Tibial nerve (tissue), 3 donors: ENCODE measurements at regions not wholly inside any gene's neighbourhood (a gene's known extent, or its start where the extent isn't known, plus 50 kb on each side); places are given as distances from the start of the nearest gene placed in this dataset.

Experiments used
- POLR2A ChIP-seq, 2 donors: fragments of 450-650 bp; IDR thresholded peaks; one replicate each; pipeline ENCODE4 v1.6.1; 2017; ENCODE audit warnings: antibody characterized with exemption in 2 of 2, mild to moderate bottlenecking in 2 of 2, moderate library complexity in 2 of 2
- TF ChIP-seq, protein P1 (sequence below), 5 experiments: fragments of 200-600 bp in 3 of 5; fragments of 450-650 bp in 2 of 5; sonication (generic) in 3 of 5; IDR thresholded peaks; one replicate each; pipeline ENCODE4 v1.5.1; 2016 to 2019; ENCODE audit warnings: antibody characterized with exemption in 5 of 5, mild to moderate bottlenecking in 3 of 5, moderate library complexity in 2 of 5

DNA sequence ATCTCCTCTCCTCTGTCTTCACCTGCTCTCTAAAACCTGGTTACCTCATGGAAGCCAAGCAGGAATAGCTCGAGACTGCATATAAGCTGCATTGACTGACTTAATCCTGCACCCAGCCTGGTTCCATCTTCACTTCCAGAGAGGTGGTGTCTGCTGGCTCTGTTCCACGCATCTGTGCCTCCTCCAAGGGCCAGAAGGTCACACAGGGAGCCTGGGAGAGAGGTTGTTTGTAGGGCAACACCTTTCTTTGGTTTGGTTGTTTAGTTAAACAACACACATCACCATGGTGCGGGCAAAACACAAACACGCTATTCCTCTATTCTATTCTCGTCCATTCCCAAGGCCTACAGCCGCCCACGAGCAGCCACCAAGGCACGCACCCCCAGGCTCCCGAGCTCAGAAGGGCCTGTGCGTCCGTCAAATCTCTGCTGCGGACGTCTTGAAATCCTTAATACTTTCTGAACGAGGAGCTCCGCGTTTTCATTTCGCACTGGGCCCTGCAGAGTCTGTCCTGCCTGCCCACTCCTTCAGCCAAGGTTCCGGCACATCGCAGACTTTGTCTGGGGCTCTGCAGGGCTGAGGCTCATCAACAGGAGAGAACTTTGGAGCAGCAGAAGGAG, 116.2 kb downstream of the RIPK4 start:
- TF ChIP-seq, protein P1, sequence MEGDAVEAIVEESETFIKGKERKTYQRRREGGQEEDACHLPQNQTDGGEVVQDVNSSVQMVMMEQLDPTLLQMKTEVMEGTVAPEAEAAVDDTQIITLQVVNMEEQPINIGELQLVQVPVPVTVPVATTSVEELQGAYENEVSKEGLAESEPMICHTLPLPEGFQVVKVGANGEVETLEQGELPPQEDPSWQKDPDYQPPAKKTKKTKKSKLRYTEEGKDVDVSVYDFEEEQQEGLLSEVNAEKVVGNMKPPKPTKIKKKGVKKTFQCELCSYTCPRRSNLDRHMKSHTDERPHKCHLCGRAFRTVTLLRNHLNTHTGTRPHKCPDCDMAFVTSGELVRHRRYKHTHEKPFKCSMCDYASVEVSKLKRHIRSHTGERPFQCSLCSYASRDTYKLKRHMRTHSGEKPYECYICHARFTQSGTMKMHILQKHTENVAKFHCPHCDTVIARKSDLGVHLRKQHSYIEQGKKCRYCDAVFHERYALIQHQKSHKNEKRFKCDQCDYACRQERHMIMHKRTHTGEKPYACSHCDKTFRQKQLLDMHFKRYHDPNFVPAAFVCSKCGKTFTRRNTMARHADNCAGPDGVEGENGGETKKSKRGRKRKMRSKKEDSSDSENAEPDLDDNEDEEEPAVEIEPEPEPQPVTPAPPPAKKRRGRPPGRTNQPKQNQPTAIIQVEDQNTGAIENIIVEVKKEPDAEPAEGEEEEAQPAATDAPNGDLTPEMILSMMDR (IDR thresholded peaks at IDR 0.05), result no peak
- no peak for TF ChIP-seq POLR2A (IDR thresholded peaks at IDR 0.05)
